Cardiac fibroblast (primary cell): ENCODE measurements at regions not wholly inside any gene's neighbourhood (a gene's known extent, or its start where the extent isn't known, plus 50 kb on each side); places are given as distances from the start of the nearest gene placed in this dataset.
"Not testable (repeated sequence)": the region's sequence is repeated elsewhere in the genome, so short reads cannot be mapped to it uniquely, and the experiment has no call there.

Experiments used
- DNase-seq, 2 donors: peaks; one replicate each; pipeline versions ENCODE4 v3.0.0 to v3.0.0-alpha.2; 2010; ENCODE audit warnings: low read depth in 2 of 2
- H3K4me3 ChIP-seq, 2 donors: replicated peaks in 1 of 2; 1 replicate in 1 of 2; 2 replicates in 1 of 2; pipeline ENCODE4 v1.5.1; 2011; ENCODE audit warnings: low read depth in 2 of 2, low read length in 2 of 2, mild to moderate bottlenecking in 2 of 2, moderate library complexity in 1 of 2
- CTCF ChIP-seq: IDR thresholded peaks from one replicate; pipeline ENCODE4 v1.5.1; 2011; ENCODE audit warnings: low read depth, mild to moderate bottlenecking, low read length, inconsistent platforms

GRCh38 chr7:51847461-51848134 is 531.0 kb upstream of the COBL start:
- no peak overlapping the region for H3K4me3 ChIP-seq
- no peak for DNase-seq
- no peak for TF ChIP-seq CTCF

GRCh38 chr7:51839130-51839529 is 522.5 kb upstream of the COBL start:
- not testable (repeated sequence) for H3K4me3 ChIP-seq, DNase-seq

GRCh38 chr7:51827631-51828030 is 511.0 kb upstream of the COBL start:
- no peak for TF ChIP-seq CTCF
- DNase-seq = no peak
- no peak overlapping the region for H3K4me3 ChIP-seq

GRCh38 chr7:51824050-51824449 is 507.4 kb upstream of the COBL start:
- DNase-seq = no peak
- no peak for TF ChIP-seq CTCF
- no peak overlapping the region for H3K4me3 ChIP-seq

- DNase-seq = no peak
- no peak overlapping the region for H3K4me3 ChIP-seq
- TF ChIP-seq CTCF = no peak
Measured at GRCh38 chr7:51823437-51823836, 506.8 kb upstream of the COBL start.

GRCh38 chr7:51817694-51818225 is 501.2 kb upstream of the COBL start:
- no peak for DNase-seq
- no peak overlapping the region for H3K4me3 ChIP-seq
- no peak for TF ChIP-seq CTCF

- DNase-seq, H3K4me3 ChIP-seq: not testable (repeated sequence)
Measured at GRCh38 chr7:51805783-51806431, 489.3 kb upstream of the COBL start.

- H3K4me3 ChIP-seq = no peak overlapping the region
- no peak for TF ChIP-seq CTCF
- DNase-seq = no peak
Measured at GRCh38 chr7:51802718-51803117, 486.1 kb upstream of the COBL start.
